ENCODE measurements at regions not wholly inside any gene's neighbourhood (a gene's known extent, or its start where the extent isn't known, plus 50 kb on each side); places are given as distances from the start of the nearest gene placed in this dataset.
"Not testable (repeated sequence)": the region's sequence is repeated elsewhere in the genome, so short reads cannot be mapped to it uniquely, and the experiment has no call there.

DNA sequence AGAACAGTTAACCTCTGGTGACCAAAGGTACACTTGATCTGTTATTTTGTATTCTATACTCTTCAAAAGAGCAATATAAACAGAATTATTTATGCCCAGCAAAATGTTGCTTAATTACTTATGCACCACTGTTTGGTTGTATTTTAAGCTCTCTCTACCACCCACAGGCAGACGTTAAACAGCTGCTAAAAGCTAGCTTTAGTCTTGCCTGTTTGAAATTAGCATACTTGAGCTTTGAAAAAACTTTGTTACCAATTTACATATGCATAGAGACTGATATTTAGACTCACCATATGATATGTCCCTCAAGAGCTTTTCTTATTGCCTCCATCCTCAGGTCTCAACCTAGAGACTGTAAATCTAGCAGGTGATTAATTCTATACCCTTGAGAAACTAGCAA lies 426.9 kb downstream of the NR4A2 start:
- no peak for DNase-seq (ENCODE audit: low spot score)

DNA sequence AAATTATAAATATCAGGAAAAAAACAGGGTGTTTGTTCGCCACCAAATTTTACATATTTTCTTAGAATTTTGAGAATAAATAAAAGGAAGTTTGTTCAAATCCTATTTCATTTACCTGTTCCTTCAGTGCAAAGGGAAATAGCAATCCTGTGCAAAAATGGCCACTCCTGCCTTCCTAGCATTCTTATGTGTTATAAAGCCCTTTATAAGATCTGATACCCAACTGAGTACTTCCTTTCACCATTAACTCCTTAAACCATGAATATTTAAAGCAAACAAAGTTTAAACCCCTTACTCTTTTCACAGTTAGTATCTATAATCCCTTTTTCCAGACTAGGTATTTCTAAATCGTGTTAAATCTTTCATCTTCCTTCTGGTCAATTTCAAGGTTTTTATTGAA lies 427.8 kb downstream of the NR4A2 start:
- DNase-seq (ENCODE audit: low spot score): no peak

DNA sequence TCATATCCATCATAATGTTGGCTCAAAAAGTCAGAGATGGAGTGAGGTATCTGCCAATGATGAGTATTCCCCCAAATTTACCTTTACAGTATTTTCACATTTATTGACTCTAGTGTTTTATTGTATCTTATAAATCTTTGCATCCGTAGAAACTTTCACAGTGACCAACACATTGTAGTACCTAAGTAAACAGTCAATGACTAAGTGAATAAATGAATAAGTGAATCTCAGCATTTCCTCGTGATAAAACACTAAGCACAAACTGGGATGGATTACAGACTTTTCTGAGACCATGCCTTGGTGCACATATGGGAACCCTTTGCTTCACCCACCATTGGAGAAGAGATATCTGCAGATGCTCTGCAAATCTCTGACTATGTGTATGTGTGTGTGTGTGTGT lies 429.9 kb downstream of the NR4A2 start:
- no peak for DNase-seq (ENCODE audit: low spot score)

DNA sequence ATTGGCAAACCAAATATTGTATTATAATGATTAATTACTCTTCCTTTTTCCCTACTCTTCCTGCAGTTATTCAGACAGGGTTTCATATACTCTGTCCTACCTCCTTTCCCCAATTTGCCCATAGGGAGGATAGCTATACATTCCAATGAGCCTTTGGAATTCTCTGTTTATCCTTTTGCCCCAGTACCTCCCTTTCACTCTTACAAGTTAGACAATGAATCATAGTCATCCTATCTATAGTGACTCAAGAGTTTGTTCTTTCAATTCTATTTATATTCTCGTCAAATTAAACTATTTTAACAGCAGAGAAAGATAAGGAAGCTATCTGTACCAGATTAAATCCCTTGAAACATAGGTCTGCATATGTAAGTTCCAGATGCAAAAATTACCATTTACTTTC lies 437.5 kb downstream of the NR4A2 start:
- no peak for DNase-seq (ENCODE audit: low spot score)

DNA sequence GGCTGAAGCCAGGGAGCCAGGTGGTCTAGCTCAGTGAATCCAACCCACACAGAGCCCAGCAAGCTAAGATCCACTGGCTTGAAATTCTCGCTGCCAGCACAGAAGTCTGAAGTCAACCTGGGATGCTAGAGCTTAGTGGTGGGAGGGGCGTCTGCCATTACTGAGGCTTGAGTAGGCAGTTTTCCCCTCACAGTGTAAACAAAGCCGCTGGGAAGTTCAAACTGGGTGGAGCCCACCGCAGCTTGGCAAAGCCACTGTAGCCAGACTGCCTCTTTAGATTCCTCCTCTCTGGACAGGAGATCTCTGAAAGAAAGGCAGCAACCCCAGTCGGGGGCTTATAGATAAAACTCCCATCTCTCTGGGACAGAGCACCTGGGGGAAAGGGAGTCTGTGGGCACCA lies 452.1 kb downstream of the NR4A2 start:
- not testable (repeated sequence) for DNase-seq (ENCODE audit: low spot score)

DNA sequence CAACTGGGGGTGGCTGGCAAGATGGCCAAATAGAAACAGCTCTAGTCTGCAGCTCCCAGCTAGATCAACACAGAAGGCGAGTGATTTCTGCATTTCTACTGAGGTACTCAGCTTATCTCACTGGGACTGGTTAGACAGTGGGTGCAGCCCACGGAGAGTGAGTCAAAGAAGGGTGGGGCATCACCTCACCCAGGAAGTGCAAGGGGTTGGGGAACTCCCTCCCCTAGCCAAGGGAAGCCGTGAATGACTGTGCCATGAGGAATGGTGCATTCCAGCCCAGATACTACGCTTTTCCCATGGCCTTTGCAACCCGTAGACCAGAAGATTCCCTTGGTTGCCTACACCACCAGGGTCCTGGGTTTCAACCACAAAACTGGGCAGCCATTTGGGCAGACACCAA lies 452.6 kb downstream of the NR4A2 start:
- not testable (repeated sequence) for DNase-seq (ENCODE audit: low spot score)

DNA sequence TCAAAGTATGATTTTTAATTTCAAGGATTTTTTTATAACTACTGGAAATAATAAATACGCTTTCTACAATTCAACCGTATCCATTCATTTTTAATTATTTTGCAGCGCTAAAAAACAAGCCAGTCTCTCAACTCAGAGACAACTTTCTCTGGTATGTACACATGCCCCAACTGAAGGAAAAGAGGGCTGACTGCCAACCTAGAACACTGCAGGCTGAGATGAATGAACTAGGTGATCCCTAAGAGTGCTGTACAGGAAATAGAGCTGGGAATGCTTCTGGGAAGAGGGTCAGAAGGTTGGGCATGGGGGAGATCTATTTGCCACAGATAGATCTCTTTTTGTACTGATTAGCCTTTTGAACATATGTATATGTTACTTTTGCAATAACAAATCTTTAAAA lies 460.1 kb downstream of the NR4A2 start:
- no peak for DNase-seq (ENCODE audit: low spot score)

DNA sequence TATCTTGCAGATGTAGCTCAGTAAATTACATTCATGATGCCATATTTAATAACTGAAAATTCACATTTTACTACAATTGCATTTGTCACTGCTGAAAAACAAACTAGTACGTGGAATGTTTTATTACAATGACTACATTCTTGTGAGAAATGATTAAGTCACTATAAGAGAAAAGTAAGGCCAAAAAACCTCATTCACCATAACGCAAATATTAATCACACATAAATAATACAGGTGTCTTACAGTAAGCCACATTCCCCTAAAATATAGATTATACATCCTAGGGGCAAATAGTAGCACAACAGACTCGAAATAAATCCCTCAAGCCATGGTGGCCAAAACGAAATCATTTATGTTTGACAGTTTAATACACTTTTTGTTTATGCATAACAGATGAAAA lies 460.6 kb downstream of the NR4A2 start:
- no peak for DNase-seq (ENCODE audit: low spot score)

DNA sequence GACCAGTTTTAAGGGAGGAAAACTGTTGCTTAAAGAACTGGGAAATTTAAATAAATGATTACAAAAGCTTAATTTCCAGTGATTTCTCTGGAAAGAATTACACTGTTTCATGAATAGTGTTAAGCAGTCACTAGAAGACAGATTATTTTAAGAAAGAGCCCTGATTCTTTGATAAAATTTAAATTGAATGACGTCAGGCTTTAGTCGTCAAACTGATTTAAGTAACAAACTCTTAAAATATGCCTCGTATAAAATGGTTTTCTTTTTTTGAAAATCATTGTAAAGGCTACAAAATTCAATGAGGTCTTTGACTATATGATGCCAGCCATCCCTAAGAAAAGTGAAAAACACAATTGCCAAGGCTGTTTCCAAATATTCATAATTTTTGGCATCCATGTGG lies 465.0 kb downstream of the NR4A2 start:
- DNase-seq (ENCODE audit: low spot score): no peak

DNA sequence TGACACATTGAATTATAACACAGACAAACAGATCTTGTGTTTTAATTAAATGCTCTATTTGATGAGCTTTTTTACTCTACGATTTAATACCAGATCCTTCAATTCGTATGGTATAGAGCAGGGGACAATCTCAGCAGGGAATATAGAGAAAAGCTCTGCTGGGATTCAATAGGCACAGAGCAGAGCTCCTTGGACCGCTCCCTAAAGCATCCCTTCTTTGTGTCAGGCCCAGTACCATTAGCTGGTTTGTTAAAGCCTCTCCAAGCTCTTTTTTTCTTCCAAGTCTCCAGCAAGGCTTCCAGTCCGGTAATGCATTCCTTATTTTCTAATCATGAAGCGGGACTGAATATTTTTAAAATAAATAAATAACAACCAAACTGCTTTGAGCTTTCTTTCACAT lies 466.0 kb downstream of the NR4A2 start:
- no peak for DNase-seq (ENCODE audit: low spot score)

DNA sequence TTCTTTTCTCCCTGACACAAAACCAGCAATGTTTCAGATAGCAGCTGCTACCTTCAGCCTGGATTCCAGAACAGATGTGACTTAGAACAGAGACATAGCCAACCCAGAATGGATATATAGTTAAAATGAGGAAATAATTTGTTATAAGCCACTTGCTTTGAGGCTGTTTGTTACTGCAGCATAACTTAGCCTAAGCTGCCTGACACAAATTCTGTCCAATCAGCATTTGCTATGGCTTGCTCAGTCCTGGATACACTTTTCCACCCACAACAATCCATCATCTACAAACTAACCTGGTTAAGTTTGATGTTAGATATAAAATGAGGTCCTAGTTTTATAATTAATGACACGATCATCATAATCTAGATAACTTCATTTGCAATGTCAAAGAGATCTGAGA lies 480.4 kb downstream of the NR4A2 start:
- no peak for DNase-seq (ENCODE audit: low spot score)

DNA sequence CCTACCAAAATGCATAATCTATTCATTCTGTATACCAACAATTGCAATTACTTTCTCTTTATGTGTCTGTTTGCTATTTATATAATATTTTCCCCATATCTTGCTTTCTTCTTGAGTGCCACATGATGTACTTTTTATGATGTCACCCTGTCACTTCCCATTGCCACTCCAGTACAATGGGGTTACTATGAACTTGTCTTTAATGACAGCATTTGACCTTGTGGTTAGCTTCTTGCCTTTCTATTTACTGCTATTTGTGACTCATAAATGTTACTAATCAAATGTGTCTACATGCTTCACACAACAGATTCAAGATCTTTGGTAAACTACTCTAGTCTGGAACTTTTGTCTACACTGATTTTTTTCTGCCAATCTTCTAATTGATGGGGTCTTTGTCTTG lies 486.3 kb downstream of the NR4A2 start:
- no peak for DNase-seq (ENCODE audit: low spot score)

DNA sequence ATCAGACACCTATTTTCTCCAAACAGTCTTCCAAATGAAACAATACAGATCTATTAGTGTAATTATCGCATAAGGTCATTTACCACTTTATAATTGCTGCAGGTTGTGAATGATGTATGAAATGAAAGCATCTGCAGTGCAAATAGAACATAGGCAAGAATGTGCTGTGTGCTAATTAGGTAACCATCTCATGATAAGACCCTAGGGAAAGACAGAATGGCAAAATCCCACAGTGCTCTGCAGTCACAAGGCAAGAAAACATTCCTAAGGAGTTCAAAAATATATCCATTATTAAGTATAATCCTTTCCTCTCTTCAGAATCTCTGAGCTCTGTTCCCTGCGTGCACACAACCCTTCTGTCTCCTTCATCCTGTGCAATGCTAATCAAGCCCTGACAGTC lies 488.1 kb downstream of the NR4A2 start:
- no peak for DNase-seq (ENCODE audit: low spot score)

DNA sequence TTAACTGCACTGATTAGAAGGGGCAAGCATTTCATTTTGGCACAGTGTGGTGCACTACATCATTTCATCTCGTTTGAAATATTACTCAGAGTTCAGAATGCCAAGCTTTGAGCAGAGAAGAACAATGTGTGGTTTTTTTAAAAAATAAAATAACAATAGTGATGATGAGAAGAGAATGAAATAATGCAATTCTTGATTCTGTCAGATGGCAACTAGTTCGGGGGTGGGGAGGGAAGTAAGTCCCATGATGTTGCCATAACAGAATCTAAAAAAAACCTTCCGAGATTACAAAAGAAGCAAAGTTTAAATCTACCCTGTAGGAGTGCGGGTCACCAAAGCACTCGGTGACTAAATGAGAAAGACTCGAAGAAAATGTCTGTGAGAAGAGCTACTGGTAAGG lies 490.4 kb downstream of the NR4A2 start:
- no peak for DNase-seq (ENCODE audit: low spot score)

DNA sequence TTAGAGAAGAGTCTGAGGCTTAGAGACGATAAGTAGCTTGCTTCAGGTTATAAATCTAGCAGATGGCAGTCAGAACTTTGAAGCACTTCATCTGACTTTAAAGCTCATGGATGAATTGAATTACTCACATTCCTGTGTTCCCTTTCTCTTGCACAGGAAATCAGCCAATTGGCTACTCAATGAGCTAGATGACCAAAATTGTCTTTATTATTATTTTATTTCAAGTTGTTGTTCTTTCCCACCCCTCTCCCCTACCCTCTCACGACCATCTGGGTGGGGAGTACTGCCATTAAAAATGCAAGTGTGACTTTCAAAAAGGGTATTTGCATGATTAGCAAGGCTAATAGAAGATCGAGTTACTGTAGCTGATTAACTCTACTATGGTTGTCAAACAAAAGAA lies 491.1 kb downstream of the NR4A2 start:
- DNase-seq (ENCODE audit: low spot score): no peak

DNA sequence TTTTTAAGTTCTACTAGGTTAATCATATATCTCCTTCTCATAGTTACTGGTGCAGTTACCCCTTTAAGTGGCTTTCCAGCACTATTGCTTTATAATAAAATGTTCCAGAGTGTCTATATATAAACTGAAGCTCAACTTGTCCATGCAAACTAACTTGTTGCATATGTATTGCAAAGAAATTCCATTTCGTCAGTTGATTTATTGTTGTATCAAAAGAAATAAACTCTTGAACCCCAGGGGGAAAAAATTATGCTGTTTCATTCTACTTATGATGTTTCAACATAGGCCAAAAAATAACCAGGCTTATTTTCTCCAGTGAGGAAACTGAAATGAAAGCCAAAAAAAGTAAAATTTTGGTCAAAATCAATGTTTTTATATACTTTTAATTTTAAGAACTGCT lies 491.9 kb downstream of the NR4A2 start:
- no peak for DNase-seq (ENCODE audit: low spot score)

DNA sequence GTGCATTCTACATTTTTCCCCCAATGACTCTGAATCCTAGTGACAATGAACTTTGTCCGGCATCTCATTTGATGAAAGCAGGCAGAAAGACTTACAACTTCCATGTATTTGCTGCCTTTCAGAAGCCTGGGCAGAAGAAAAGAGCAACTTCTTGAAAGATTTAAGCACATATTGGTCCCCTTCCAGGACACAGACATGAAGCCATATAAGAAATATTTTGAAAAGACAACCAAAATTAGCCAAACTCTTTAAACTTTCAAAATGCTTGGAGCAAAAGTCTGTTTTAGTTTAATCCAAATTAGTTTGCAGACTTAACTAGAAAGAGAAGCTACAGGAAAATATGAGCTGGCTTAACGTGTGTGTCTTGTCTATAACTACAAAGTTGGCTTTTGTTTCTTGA lies 492.5 kb downstream of the NR4A2 start:
- no peak for DNase-seq (ENCODE audit: low spot score)

DNA sequence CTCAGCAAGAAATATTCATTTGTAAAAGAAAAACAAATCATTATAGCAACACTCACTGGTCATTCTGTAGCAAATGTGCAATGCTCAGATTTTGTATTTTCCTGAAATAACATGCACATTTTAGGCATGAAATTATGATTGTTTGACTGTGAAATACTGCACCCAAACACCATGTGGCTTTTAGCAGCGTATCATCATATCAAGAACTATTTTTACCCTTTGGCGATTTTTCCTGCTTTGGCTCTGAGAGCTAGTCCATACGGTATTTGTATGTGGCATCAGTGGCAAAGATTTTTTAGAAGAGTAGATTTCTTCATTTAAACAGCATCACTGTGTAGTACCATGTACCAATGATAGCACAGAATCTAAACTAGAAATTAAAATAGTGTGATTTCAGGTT lies 493.1 kb downstream of the NR4A2 start:
- no peak for DNase-seq (ENCODE audit: low spot score)

DNA sequence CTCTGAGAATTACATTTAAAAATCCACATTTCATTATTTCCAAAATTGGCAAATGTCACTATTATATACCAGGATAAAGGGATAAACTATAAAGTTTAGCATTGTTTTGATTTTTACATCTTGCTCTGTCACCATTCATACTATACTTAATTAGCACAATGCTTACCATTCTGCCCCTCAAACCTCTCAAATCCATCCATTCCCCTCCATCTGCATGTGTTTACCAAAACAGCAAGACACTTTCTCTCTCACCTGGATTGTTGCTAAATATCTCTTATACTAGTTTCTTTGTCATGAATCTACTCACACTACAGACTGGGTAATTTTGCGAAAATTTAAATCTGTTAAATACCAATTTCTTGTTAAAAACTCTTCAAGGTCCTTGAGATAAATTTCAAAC lies 496.1 kb downstream of the NR4A2 start:
- DNase-seq (ENCODE audit: low spot score): no peak

DNA sequence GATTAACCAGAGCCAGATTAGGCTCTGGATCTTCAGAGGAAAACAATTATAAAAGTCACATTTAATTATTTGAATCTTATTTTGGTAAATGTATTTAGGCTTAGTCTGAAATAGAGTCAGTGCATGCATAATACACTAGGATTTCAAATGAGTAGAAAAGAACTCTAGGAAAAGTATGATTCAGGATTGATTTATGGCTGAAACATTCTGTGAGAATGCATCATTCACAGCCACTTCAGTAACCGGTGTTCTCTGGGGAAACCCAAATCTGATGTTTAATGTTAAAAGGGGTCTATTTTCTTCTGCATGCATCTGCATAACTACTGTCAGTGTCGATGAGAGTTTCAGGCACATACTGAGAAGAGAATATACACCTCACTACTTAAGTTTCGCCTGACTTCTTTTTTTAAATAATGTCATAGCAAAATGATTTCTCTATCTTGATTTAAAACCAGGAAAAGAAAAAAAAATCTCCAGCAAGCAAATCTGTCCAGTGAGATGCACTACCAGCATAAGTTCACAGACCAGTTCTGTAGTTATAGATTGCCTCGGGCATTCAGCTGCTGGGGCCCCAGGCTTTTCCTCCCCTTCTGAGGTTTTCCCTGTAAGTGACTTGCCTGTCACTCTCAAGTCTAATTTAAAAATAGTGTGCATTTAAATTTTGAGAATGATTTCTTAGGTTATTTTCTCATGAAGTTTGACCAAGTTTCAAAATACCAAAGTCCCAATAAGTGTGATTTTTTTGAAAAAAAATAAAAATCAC lies 501.5 kb downstream of the NR4A2 start:
- DNase-seq (ENCODE audit: low spot score): no peak

DNA sequence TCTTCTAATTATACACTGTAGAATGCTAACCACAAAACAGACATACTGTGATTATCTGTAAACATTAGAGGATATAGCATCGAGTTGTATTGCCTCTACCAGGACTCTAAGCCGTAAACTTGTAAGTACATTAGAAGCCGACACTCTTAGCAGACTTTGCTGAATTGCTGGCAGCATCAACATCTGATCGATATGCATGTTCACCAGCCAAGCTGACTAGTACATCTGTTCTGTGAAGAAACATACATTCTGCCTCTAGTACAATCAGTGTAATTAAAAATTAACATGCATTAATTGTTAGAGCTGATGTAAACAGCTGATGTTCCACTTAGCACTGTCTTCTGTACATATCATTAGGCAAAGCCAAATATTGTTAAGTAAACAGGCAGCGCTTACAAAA lies 502.2 kb downstream of the NR4A2 start:
- DNase-seq (ENCODE audit: low spot score): no peak

DNA sequence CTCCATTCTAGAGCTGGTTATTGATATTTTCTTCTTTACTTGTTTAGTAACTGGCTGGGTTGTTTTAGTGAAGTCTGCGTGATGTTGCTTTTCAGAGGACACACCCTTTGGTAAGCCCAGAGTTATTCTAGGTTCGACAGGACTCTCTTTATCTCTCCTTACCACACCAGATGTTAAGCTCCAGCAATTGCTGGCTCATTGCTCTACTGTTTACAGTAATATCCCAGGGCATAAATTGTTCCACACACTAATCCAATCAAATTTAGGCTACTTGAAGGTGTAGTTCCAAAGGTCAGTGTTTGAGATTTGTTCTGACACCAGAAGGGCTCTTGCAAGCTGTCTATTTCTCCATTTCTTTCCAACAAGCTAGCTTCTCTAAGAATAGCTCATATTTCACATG lies 506.6 kb downstream of the NR4A2 start:
- no peak for DNase-seq (ENCODE audit: low spot score)

DNA sequence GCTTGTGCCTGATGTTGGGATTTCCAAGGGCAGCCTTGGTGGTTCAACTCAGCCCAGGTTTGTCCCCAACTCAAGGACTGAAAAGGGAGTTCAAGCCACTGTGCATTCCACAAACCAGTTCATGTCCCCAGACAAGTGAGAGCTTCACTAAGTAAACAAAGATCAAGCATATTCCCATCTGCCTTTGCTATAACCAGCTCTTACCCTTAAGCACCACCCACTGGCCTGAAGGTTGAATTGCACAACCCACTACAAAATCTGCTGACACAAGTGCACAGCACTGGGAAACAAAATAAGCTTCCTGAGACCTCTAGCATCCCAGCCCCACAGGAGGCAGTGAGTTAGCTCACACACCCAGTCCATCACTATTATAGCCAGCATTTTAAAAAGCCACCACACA lies 516.7 kb downstream of the NR4A2 start:
- peak; percentile 63 for DNase-seq (ENCODE audit: low spot score)

DNA sequence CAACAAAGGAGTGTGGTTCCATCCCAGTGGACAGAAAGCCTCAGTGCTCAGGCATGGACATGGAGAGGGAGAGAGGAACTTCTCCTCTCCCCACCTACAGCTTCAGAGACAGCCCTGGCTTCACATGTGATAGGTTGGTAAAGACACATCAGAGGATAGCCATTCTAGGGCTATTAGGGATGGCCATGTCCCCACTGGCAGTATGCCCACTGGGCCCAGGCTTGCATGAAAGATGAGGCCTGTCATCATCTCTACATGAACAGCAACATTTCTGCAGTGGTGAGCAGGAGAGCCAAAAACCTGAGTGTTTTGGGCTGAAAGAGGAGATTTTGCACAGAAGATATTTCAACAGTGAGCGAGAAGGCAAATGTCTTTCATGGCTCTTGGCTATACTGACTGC lies 517.2 kb downstream of the NR4A2 start:
- DNase-seq (ENCODE audit: low spot score): no peak

All from SK-N-DZ (cell line).